NB4 (cell line): ENCODE measurements at regions not wholly inside any gene's neighbourhood (a gene's known extent, or its start where the extent isn't known, plus 50 kb on each side); places are given as distances from the start of the nearest gene placed in this dataset.

Source experiments
- POLR2A ChIP-seq: IDR thresholded peaks from 2 replicates; pipeline ENCODE4 v1.6.1; 2011; ENCODE audit warnings: mild to moderate bottlenecking; ENCODE audit not compliant: insufficient read length; ENCODE audit errors: extremely low read depth
- TF ChIP-seq, protein P1 (sequence below): IDR thresholded peaks from one replicate; pipeline ENCODE4 v1.5.1; 2012; ENCODE audit warnings: low read depth, low read length

GRCh38 chr10:56646329-56647111, 285.5 kb upstream of the ZWINT start:
- TF ChIP-seq, protein P1, sequence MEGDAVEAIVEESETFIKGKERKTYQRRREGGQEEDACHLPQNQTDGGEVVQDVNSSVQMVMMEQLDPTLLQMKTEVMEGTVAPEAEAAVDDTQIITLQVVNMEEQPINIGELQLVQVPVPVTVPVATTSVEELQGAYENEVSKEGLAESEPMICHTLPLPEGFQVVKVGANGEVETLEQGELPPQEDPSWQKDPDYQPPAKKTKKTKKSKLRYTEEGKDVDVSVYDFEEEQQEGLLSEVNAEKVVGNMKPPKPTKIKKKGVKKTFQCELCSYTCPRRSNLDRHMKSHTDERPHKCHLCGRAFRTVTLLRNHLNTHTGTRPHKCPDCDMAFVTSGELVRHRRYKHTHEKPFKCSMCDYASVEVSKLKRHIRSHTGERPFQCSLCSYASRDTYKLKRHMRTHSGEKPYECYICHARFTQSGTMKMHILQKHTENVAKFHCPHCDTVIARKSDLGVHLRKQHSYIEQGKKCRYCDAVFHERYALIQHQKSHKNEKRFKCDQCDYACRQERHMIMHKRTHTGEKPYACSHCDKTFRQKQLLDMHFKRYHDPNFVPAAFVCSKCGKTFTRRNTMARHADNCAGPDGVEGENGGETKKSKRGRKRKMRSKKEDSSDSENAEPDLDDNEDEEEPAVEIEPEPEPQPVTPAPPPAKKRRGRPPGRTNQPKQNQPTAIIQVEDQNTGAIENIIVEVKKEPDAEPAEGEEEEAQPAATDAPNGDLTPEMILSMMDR: no peak
- TF ChIP-seq POLR2A: no peak
